H1 (cell line): ENCODE measurements at regions not wholly inside any gene's neighbourhood (a gene's known extent, or its start where the extent isn't known, plus 50 kb on each side); places are given as distances from the start of the nearest gene placed in this dataset.

ENCODE experiments used
- CTCF ChIA-PET: fragments of 300-600 bp; sonication (Branson Sonifier 250); formaldehyde crosslinking; loops from one replicate; lab custom pipeline; 2021; ENCODE audit not compliant: partially characterized antibody; lab: Charles Lee
- POLR2A ChIA-PET: fragments of 300-600 bp; sonication (Branson Sonifier 250); formaldehyde crosslinking; loops from one replicate; lab custom pipeline; 2021; ENCODE audit warnings: inconsistent platforms; ENCODE audit not compliant: partially characterized antibody; lab: Charles Lee
- DNase-seq, 2 experiments: peaks; one replicate each; pipeline versions ENCODE4 v3.0.0 to v3.0.0-alpha.2; 2010 to 2022; ENCODE audit warnings: low spot score in 2 of 2, low read depth in 1 of 2, mixed read lengths in 1 of 2
- FAIRE-seq: peaks from 2 replicates; lab custom pipeline; 2011; peaks lifted over from hg19 to GRCh38; lab: Jason Lieb, UNC
- H2AFZ ChIP-seq: 2 replicates; pipeline ENCODE4 v1.8.1; 2012; ENCODE audit warnings: low read length, inconsistent platforms
- H2AK5ac ChIP-seq: 2 replicates; pipeline ENCODE4 v1.6.1; 2013; ENCODE audit warnings: low read depth, low read length
- H2BK120ac ChIP-seq: replicated peaks from 2 replicates; pipeline ENCODE3; 2013; ENCODE audit warnings: low read depth, low read length, inconsistent platforms
- H2BK12ac ChIP-seq: 2 replicates; pipeline ENCODE4 v1.6.1; 2013; ENCODE audit warnings: low read depth, low read length
- H2BK15ac ChIP-seq: 2 replicates; pipeline ENCODE4 v1.6.1; 2013; ENCODE audit warnings: low read length
- H2BK20ac ChIP-seq: 2 replicates; pipeline ENCODE4 v1.6.1; 2013; ENCODE audit warnings: low read length
- H2BK5ac ChIP-seq: 2 replicates; pipeline ENCODE4 v1.6.1; 2013; ENCODE audit warnings: low read depth, low read length
- H3K14ac ChIP-seq: 2 replicates; pipeline ENCODE4 v1.6.1; 2013; ENCODE audit warnings: inconsistent platforms; ENCODE audit not compliant: insufficient read length
- H3K18ac ChIP-seq: 2 replicates; pipeline ENCODE4 v1.6.1; 2013; ENCODE audit warnings: low read length; ENCODE audit errors: extremely low read depth
- H3K23ac ChIP-seq: 2 replicates; pipeline ENCODE4 v1.6.1; 2013; ENCODE audit warnings: inconsistent platforms; ENCODE audit not compliant: insufficient read length
- H3K23me2 ChIP-seq: 2 replicates; pipeline ENCODE4 v1.6.1; 2013; ENCODE audit warnings: low read depth, low read length
- H3K27ac ChIP-seq: 2 replicates; pipeline ENCODE4 v1.6.1; 2011; ENCODE audit warnings: low read depth, low read length, inconsistent platforms
- H3K27me3 ChIP-seq, 4 experiments: replicated peaks in 1 of 4; 1 replicate in 1 of 4; 2 replicates in 3 of 4; pipeline versions ENCODE4 v1.6.1 to v1.8.1; 2011 to 2013; ENCODE audit warnings: low read length in 3 of 4, mild to moderate bottlenecking in 3 of 4, inconsistent platforms in 2 of 4, mixed read lengths in 2 of 4, moderate library complexity in 1 of 4; ENCODE audit not compliant: control insufficient read depth in 3 of 4, insufficient read depth in 3 of 4; ENCODE audit errors: extremely low read depth in 1 of 4
- H3K36me3 ChIP-seq, 4 experiments: 2 replicates each; pipeline versions ENCODE4 v1.6.1 to v1.8.1; 2011 to 2013; ENCODE audit warnings: mild to moderate bottlenecking in 4 of 4, low read length in 3 of 4, moderate library complexity in 2 of 4, control low read depth in 1 of 4, inconsistent platforms in 1 of 4; ENCODE audit not compliant: insufficient read depth in 4 of 4, control insufficient read depth in 2 of 4
- H3K4ac ChIP-seq: replicated peaks from 2 replicates; pipeline ENCODE3; 2013; ENCODE audit warnings: low read length, low read depth, mixed read lengths, inconsistent platforms; ENCODE audit not compliant: insufficient read length
- H3K4me1 ChIP-seq, 4 experiments: replicated peaks in 1 of 4; 1 replicate in 1 of 4; 2 replicates in 3 of 4; pipeline versions ENCODE4 v1.6.1 to v1.8.1; 2011 to 2013; ENCODE audit warnings: low read length in 3 of 4, inconsistent platforms in 2 of 4, mixed read lengths in 1 of 4; ENCODE audit not compliant: insufficient read depth in 4 of 4, control insufficient read depth in 3 of 4
- H3K4me2 ChIP-seq, 2 experiments: 2 replicates each; pipeline versions ENCODE4 v1.6.1 to v1.8.1; 2011 to 2013; ENCODE audit warnings: low read depth in 2 of 2, low read length in 2 of 2, control low read depth in 1 of 2, inconsistent platforms in 1 of 2, mild to moderate bottlenecking in 1 of 2; ENCODE audit not compliant: insufficient read depth in 1 of 2
- H3K4me3 ChIP-seq, 4 experiments: fragments of 200-600, 300-600 bp in 1 of 4; sonication (generic), shearing (Covaris generic), sonication (Bioruptor Twin) in 1 of 4; 2 replicates each; pipeline versions ENCODE4 v1.5.1 to v1.8.1; 2011 to 2016; ENCODE audit warnings: low read length in 4 of 4, low read depth in 3 of 4, control low read depth in 2 of 4, inconsistent platforms in 2 of 4, mild to moderate bottlenecking in 2 of 4, mixed read lengths in 1 of 4, moderate library complexity in 1 of 4; ENCODE audit not compliant: insufficient read depth in 2 of 4; ENCODE audit errors: extremely low read depth in 1 of 4
- H3K56ac ChIP-seq: replicated peaks from 2 replicates; pipeline ENCODE3; 2013; ENCODE audit warnings: low read depth, mild to moderate bottlenecking, mixed read lengths, low read length, inconsistent platforms; ENCODE audit not compliant: insufficient read length
- H3K79me1 ChIP-seq: 2 replicates; pipeline ENCODE4 v1.6.1; 2013; ENCODE audit warnings: low read depth, low read length, control low read depth
- H3K79me2 ChIP-seq, 2 experiments: 2 replicates each; pipeline versions ENCODE4 v1.6.1 to v1.8.1; 2012 to 2013; ENCODE audit warnings: low read length in 2 of 2, mild to moderate bottlenecking in 2 of 2, inconsistent platforms in 1 of 2; ENCODE audit not compliant: insufficient read depth in 2 of 2, control insufficient read depth in 1 of 2
- H3K9ac ChIP-seq, 4 experiments: replicated peaks in 1 of 4; 1 replicate in 1 of 4; 2 replicates in 3 of 4; pipeline versions ENCODE4 v1.6.1 to v1.8.1; 2011 to 2013; ENCODE audit warnings: low read depth in 3 of 4, low read length in 3 of 4, control low read depth in 2 of 4, mild to moderate bottlenecking in 2 of 4, moderate library complexity in 2 of 4, inconsistent platforms in 1 of 4; ENCODE audit errors: extremely low read depth in 1 of 4
- H3K9me3 ChIP-seq, 2 experiments: 2 replicates each; pipeline versions ENCODE4 v1.6.1 to v1.8.1; 2012 to 2013; ENCODE audit warnings: mild to moderate bottlenecking in 2 of 2, moderate library complexity in 2 of 2, control low read depth in 1 of 2, inconsistent platforms in 1 of 2, low read depth in 1 of 2, low read length in 1 of 2, mixed read lengths in 1 of 2; ENCODE audit not compliant: insufficient read depth in 2 of 2
- H4K20me1 ChIP-seq, 2 experiments: replicated peaks in 1 of 2; 2 replicates each; pipeline versions ENCODE3 to v1.8.1; 2011 to 2013; ENCODE audit warnings: inconsistent platforms in 2 of 2, low read length in 2 of 2, mild to moderate bottlenecking in 1 of 2; ENCODE audit not compliant: insufficient read depth in 2 of 2, control insufficient read depth in 1 of 2
- H4K5ac ChIP-seq: 2 replicates; pipeline ENCODE4 v1.6.1; 2013; ENCODE audit warnings: low read length, low read depth, mixed read lengths, inconsistent platforms; ENCODE audit not compliant: insufficient read length
- H4K8ac ChIP-seq: 2 replicates; pipeline ENCODE4 v1.8.0; 2013; ENCODE audit warnings: mild to moderate bottlenecking, moderate library complexity, low read length, inconsistent platforms; ENCODE audit not compliant: insufficient read depth; ENCODE audit errors: extremely low read depth
- H4K91ac ChIP-seq: replicated peaks from 2 replicates; pipeline ENCODE3; 2013; ENCODE audit warnings: low read length, mixed read lengths, inconsistent platforms; ENCODE audit not compliant: insufficient read length
- CBX5 ChIP-seq: fragments of 300-800, 300-1000 bp; sonication (generic); IDR thresholded peaks from 2 replicates; pipeline ENCODE4 v1.7.1; 2016; ENCODE audit warnings: antibody characterized with exemption, low read length, low read depth
- CEBPB ChIP-seq: IDR thresholded peaks from 2 replicates; pipeline ENCODE4 v1.6.1; 2012; ENCODE audit warnings: low read depth, low read length
- CREB1 ChIP-seq: IDR thresholded peaks from 2 replicates; pipeline ENCODE4 v1.6.1; 2012; ENCODE audit warnings: inconsistent platforms
- GABPA ChIP-seq: IDR thresholded peaks from 2 replicates; pipeline ENCODE4 v1.6.1; 2011; ENCODE audit warnings: mild to moderate bottlenecking, low read length, moderate library complexity, borderline replicate concordance; ENCODE audit not compliant: insufficient read depth
- GTF2F1 ChIP-seq: IDR thresholded peaks from 2 replicates; pipeline ENCODE4 v1.6.1; 2012; ENCODE audit warnings: low read depth, low read length, improper control_type of control experiment, borderline replicate concordance
- JUN ChIP-seq: IDR thresholded peaks from 2 replicates; pipeline ENCODE4 v1.6.1; 2011; ENCODE audit warnings: low read depth, mild to moderate bottlenecking, improper control_type of control experiment, low read length
- KDM1A ChIP-seq: fragments of 200-600, 300-600 bp; sonication (generic); IDR thresholded peaks from 2 replicates; pipeline ENCODE4 v1.7.1; 2016; ENCODE audit warnings: mild to moderate bottlenecking, low read length, borderline replicate concordance
- MAFK ChIP-seq: IDR thresholded peaks from 2 replicates; pipeline ENCODE4 v1.6.1; 2012; ENCODE audit warnings: low read depth, mild to moderate bottlenecking, improper control_type of control experiment, low read length
- NANOG ChIP-seq: IDR thresholded peaks from 2 replicates; pipeline ENCODE4 v1.6.1; 2011; ENCODE audit warnings: low read length, low read depth, mild to moderate bottlenecking, inconsistent platforms; ENCODE audit not compliant: insufficient read depth, poor library complexity, severe bottlenecking
- POU5F1 ChIP-seq: IDR thresholded peaks from 2 replicates; pipeline ENCODE4 v1.6.1; 2011; ENCODE audit warnings: low read depth, mild to moderate bottlenecking, low read length, moderate library complexity
- SIRT6 ChIP-seq: IDR thresholded peaks from one replicate; pipeline ENCODE4 v1.7.1; 2012; ENCODE audit warnings: low read length, inconsistent platforms
- SP4 ChIP-seq: IDR thresholded peaks from 2 replicates; pipeline ENCODE4 v1.6.1; 2012; ENCODE audit warnings: low read length, inconsistent platforms
- TAF7 ChIP-seq: optimal IDR thresholded peaks from 2 replicates; pipeline ENCODE3; 2011; ENCODE audit warnings: low read depth, mild to moderate bottlenecking, inconsistent platforms, low read length, moderate library complexity, borderline replicate concordance
- TBP ChIP-seq: IDR thresholded peaks from 2 replicates; pipeline ENCODE4 v1.6.1; 2011; ENCODE audit warnings: low read depth, low read length, improper control_type of control experiment
- YY1 ChIP-seq: IDR thresholded peaks from 2 replicates; pipeline ENCODE4 v1.6.1; 2011; ENCODE audit warnings: low read depth, mild to moderate bottlenecking, low read length
- WGBS, 2 experiments: shearing (Covaris generic) in 1 of 2; methylation state at CpG; one replicate each; pipeline versions ENCODE4 v1.1.6 to v1.1.7; 2013 to 2015; ENCODE audit warnings: low lambda C conversion rate in 2 of 2, mixed read lengths in 2 of 2, inconsistent platforms in 1 of 2, low coverage in 1 of 2, missing lambda C conversion rate in 1 of 2; ENCODE audit not compliant: insufficient replicate concordance in 2 of 2, insufficient coverage in 1 of 2, insufficient read length in 1 of 2; ENCODE audit errors: extremely low coverage in 1 of 2, missing lambda C conversion rate in 1 of 2; 5-methylcytosine and 5-hydroxymethylcytosine counted together

DNA sequence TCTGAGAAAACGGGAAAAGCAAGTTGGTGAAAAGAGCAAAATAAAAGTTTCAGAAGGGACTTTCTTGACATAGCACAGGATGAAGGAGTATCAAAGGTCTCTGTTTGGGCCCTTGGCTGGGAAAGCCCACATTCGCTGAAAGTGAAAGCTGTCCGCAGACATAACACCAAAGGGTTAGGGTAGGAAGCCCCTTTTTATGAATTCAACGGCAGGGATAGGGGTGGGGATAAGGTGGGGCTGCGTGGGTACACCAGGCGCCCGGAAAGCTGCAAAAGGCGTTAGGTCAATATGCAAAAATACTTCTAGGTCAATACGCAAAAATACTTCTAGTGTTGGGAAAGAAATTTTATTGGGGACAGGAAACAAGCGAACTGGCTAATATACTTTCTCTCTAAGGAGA is 135.1 kb downstream of the OR2B2 start:
- H2BK12ac ChIP-seq: no peak overlapping the region
- peaks cover 5 to 25% (median 23%) of the 10 kb centered on the region in 4 experiments for H3K27me3 ChIP-seq
- DNase-seq: no peak
- WGBS, 2 experiments: 36% methylated on average over 10 of the region's 10 CpGs; no CpG with 5 or more reads in 1 of the 2 experiments
- H2AK5ac ChIP-seq: no peak overlapping the region
- H3K23ac ChIP-seq: no peak overlapping the region
- no peak overlapping the region for H3K18ac ChIP-seq
- H4K8ac ChIP-seq: no peak overlapping the region
- H2BK20ac ChIP-seq: no peak overlapping the region
- no peak overlapping the region for H3K56ac ChIP-seq
- no peak for FAIRE-seq
- no peaks in the 10 kb centered on the region for H3K79me1 ChIP-seq
- H3K27ac ChIP-seq: no peak overlapping the region
- H3K79me2 ChIP-seq: no peaks in the 10 kb centered on the region
- CTCF ChIA-PET: interaction anchor here (1.0 to 1.3 kb wide), 3 partner anchors 9 to 17 kb away, joined by 3 read pairs; no protein-coding TSS in a partner anchor
- H3K4ac ChIP-seq: no peak overlapping the region
- POLR2A ChIA-PET: interaction anchor here (0.6 to 1.6 kb wide), 5 partner anchors 8 to 307 kb away, joined by 3 to 4 read pairs (median 3); no protein-coding TSS in a partner anchor
- H3K14ac ChIP-seq: no peak overlapping the region
- peak overlapping the region; percentile 46 to 64 (median 58) for H3K4me3 ChIP-seq
- no peak overlapping the region for H4K91ac ChIP-seq
- peaks cover 0 to 3% of the 10 kb centered on the region in 2 experiments; a peak in 1 of 4 replicates for H3K9me3 ChIP-seq
- H2BK5ac ChIP-seq: no peak overlapping the region
- TF ChIP-seq GTF2F1: no peak
- TF ChIP-seq GABPA: no peak
- no peak for TF ChIP-seq CBX5
- TF ChIP-seq YY1: no peak
- TF ChIP-seq POU5F1: no peak
- no peak for TF ChIP-seq KDM1A
- no peak for TF ChIP-seq JUN
- no peak for TF ChIP-seq SIRT6
- TF ChIP-seq CREB1: no peak
- no peak for TF ChIP-seq CEBPB
- no peak for TF ChIP-seq MAFK
- TF ChIP-seq SP4: no peak
- no peak for TF ChIP-seq TAF7
- no peak for TF ChIP-seq TBP
- no peak for TF ChIP-seq NANOG
- no peaks in the 10 kb centered on the region for H3K36me3 ChIP-seq
- peak overlapping the region; percentile 58; the same call in 1 of the 2 replicates for H2AFZ ChIP-seq
- no peak overlapping the region for H2BK120ac ChIP-seq
- H4K5ac ChIP-seq: no peak overlapping the region
- H3K9ac ChIP-seq: peak overlapping the region in 1 of 4 experiments; percentile 39; a peak in 2 of 7 replicates
- H3K4me1 ChIP-seq: peaks cover 0 to 7% (median 4%) of the 10 kb centered on the region in 4 experiments; a peak in 4 of 7 replicates
- H2BK15ac ChIP-seq: no peak overlapping the region
- no peaks in the 10 kb centered on the region for H4K20me1 ChIP-seq
- H3K4me2 ChIP-seq: peak overlapping the region; percentile 58 to 59
- H3K23me2 ChIP-seq: peaks cover 2% of the 10 kb centered on the region; the same call in 1 of the 2 replicates
